ENCODE measurements at regions not wholly inside any gene's neighbourhood (a gene's known extent, or its start where the extent isn't known, plus 50 kb on each side); places are given as distances from the start of the nearest gene placed in this dataset.
"Not testable (repeated sequence)": the region's sequence is repeated elsewhere in the genome, so short reads cannot be mapped to it uniquely, and the experiment has no call there.

DNA sequence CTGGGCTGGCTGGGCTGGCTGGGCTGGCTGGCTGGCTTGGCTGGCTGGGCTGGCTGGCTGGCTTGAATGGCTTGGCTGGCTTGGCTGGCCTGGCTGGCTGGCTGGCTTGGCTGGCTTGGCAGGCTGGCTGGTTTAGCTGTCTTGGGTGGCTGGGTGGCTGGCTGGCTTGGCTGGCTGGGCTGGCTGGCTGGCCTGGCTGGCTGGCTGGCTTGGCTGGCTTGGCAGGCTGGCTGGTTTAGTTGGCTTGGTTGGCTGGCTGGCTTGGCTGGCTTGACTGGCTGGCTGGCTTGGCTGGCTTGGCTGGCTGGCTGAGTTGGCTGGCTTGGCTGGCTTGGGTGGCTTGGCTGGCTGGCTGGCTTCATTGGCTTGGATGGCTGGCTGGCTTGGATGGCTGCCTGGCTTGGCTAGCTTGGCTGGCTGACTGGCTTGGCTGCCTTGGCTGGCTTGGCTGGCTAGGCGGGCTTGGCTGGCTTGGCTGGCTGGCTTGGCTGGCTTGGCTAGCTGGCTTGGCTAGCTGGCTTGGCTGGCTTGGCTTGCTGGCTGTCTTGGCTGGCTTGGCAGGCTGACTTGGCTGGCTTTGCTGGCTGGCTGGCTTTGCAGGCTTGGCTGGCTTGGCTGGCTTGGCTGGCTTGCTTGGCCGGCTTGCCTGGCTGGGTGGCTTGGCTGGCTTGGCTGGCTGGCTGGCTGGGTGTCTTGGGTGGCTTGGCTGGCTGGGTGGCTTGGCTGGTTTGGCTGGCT, 2807.2 kb downstream of the RPIA start:
- TF ChIP-seq POLR2AphosphoS5 (IDR thresholded peaks at IDR 0.05; ENCODE audit: insufficient read depth in 1 of 2, low read depth in 1 of 2); CTCF (IDR thresholded peaks at IDR 0.05): not testable (repeated sequence)
